ENCODE measurements at regions not wholly inside any gene's neighbourhood (a gene's known extent, or its start where the extent isn't known, plus 50 kb on each side); places are given as distances from the start of the nearest gene placed in this dataset.

DNA sequence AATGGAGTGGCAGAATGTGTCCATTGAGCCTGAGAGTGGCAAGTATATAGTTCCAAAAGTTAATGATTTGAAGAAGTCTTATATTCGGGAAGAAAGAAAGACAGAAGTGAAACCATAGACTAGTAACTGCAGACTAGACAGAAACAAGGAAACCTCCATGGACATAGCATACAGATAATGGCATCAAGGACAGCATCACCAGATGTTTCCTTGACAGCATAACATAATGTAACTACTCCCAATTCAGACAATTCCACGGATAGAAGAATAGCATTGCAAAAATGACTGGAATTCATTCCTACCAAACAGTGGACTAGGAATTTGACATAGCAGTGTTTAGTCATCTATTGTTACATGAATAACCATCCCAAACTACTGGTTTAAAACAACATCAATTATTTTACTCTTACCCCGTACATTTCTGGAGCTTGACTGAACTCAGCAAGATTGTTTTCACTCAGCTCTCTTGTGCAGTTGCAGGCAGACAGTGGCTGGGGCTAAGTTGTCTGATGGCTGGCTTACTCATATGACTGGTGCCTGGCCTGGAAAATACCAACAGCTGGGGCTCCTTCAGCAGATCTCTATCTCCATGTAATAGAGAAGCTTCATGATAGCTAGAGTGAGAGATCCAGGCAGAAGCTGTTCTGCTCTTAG, 109.7 kb upstream of the GADL1 start:
- peak; percentile 99 for DNase-seq (ENCODE audit: low read depth)

DNA sequence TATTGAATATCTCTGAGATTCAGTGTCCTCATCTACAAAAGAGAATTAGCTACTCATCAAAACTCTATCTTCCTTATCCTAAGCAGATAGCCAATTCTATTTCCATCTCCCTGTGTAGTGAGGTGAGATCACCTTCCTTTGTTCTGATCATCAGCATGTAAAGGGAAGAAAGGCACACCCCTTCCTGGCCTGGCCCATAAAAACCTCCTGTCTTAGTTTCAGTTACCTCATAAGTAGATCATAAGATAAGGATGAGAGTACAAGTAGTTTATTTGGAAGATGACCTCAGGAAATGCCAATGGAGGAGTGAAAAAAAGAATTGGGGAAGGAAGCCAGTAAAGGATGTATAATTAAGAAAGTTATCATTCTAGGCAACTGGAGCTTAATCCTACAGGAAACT, 114.5 kb upstream of the GADL1 start:
- no peak for DNase-seq (ENCODE audit: low read depth)

DNA sequence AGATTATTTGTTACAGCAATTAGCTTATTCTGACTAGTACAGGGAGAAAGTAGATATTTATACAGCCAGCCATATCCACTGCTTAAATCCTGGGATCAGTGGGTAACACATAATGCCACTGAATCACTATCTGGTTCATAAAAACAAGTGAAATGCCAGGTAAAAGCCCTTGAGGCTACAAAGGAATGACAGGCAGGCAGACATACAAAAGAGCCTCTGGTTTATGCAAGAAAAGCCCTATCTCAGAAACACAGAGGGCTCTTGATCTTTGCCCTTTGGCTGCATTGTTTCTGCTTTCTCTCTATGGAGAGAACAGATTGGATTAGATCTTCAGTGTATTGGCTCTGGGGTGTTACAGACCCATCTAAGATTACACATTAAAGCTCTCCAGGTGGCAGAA, 115.4 kb upstream of the GADL1 start:
- no peak for DNase-seq (ENCODE audit: low read depth)

DNA sequence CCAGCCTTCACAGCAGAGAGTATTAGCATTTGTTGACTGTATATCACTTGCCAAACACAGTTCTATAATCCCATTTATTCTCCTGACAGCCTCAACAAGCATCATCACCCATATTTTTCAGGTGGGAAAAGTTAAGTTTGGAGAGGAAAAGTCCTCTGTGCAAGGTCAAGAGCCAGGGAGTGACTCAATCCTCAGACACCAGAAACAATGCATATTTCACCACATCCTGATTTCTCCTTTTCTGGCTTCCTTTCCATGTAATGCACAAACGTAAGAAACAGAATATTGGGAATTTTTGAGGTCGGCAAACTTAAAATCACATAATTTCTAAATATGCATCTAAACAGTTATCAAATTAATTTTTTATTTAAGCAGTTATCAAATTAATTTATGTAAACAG, 116.0 kb upstream of the GADL1 start:
- DNase-seq (ENCODE audit: low read depth), result no peak

DNA sequence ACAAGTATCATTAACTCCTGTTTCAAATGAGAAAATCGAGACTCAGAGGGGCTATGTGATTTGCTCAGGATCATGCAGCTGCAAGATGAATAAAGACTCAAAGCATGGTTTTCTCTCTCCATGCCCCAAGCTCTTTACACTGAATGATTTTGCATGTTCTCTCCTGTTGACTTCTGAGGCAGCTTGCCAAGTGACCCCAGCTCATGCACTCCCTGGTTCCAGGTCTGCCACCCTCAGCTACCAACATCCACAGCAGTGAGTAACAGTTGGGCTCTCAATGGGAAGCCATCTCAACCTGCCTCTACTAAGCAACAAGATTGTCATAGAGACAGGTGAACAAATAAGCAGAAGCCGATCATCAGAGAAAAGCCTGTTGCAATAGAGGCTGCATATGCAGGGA, 116.9 kb upstream of the GADL1 start:
- DNase-seq (ENCODE audit: low read depth), result no peak

DNA sequence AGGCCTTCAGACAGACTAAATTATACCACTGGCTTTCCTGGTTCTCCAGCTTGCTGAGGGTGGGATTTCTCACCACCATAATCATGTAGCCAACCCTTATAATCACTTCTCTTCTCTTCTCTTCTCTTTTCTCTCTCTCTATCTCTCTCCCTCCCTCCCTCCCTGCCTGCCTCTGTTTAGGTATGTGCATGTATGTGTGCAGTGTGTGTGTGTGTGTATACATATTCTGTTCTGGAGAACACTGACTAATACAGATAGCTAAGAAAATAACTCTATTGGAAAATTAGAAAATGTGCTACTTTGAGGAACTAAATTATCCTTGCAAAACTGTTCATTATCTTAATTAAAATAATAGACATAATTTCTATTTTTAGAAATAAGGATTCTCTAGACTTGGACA, 118.6 kb upstream of the GADL1 start:
- no peak for DNase-seq (ENCODE audit: low read depth)

DNA sequence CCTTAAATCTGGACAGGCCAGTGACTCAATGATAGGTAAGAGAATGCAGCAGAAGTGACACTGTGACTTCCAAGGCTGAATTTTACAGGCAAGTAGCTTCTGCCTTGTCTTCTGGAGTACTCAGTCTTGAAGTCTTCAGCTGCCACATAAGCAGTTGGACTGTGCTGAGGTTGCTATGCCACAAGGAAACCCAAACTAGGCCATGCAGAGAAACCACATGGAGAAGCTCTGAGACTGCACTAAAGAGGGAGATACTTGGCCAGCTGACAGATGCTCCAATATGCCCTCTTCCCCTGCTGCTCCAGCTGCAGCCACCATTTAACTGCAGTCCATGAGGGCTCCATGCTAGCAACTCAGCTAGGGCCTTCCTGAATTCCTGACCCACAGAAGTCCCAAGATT, 119.4 kb upstream of the GADL1 start:
- no peak for DNase-seq (ENCODE audit: low read depth)

DNA sequence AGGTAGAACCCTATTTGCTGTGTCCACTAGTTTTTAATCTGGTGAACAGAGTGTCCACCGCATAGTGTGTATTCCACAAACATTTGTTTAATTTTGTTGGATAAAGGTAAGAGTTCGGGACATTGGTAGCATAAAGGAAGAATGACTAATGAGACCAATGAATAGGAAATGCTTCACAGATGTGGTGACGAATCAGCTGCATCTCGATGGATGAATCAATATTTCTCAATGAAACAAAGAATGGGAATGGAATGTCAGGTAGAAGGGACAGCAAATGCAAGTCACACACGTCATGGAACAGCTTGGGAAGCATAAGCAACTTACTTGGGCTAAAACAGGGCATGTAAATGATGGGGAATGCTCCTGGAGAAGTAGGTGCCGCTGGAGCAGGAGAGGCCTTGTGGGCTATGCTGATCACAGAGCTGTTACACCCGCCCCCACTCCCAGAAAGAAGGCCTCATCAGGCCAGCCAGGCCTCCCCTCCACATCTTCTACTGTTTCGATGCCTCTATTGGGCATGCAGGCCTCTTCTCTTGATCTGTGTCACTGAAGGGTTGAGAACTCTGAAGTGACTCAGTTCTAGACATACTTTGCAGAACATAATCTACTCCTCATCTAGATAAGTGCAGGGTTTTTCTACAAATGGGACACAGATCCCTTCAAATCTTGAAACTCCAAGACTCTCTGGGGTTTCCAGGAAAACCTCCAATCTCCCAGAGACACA, 120.0 kb upstream of the GADL1 start:
- DNase-seq (ENCODE audit: low read depth), result no peak

DNA sequence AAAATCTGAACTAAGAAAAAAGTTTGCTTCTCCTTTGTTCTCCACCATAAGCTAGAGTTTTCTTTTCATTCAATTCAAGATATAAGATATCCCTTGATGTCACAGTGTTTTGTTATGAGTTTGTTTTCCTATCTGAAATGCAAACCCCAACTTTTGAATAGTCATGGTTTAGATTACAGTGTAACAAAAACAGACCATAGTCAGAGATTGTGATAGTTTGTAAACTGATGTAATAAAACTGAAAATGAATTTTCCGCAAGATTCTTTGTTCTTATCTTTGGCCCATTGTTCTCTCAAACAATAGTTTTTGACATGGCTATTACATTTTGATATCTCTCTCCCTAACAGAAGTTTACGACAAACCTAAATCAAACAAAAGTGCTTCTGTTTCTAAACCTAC, 121.7 kb upstream of the GADL1 start:
- DNase-seq (ENCODE audit: low read depth), result no peak

DNA sequence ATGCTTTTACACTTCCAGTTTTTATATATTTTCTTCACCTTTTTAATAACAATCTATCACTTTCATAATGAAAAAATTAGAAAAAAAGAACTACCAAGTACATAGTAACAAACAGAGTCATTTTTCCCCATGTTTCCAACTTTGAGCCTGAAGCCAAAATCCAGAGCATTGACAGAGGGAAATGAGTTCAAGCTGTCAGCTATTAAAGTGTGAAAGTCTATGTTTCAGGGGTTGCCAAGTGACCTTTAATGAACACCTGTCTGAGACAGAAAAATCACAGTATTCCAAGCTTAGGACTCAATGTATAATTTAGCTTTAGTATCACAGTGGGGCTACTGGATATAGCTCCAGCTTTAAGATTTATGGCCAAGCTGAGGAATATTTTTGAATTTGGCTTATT, 128.3 kb upstream of the GADL1 start:
- DNase-seq (ENCODE audit: low read depth), result no peak

DNA sequence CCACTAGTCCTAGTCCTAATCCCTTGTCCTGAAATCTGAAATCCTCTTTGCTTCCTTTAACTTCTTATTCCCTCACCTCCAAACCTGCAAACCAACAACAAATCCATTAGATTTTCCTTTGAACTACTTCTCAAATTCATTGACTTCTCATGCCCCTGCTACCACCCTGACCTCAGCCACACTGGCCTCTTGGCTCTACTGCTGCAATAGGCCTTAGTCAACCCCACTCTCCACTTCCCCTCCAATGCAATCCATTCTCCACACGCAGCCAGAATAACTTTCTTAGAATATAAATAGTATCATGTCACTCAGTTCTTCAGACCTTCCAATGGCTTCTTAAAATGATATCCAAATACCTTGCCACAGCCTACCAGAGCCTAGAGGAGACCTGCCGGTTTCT, 131.1 kb upstream of the GADL1 start:
- DNase-seq (ENCODE audit: low read depth), result no peak

DNA sequence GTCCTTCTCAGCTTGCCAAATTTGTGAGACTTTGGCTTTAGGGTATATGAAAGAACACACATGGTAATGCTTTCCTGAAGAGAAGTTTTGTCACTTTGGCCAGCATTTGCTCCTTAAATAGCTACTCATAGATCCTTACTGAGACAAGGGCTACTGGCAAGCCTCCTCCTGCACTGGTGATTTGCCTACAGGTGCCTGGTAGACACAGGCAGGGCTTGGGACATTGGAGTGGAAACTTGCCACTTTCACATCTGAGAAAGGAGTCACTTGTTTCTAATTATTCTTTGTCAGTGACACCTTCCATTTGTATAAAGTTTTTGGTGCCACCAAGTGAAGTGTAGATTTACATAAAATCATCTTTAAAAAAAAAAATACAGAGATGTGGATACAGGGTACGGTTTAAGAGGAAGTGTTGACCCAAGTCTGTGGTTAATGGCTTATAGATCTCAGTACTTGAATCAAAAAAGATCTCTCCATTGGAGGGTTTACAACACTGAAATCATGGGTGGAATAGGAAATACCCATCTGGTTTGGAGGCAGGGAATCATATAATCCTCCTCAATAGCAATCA, 132.8 kb upstream of the GADL1 start:
- DNase-seq (ENCODE audit: low read depth), result no peak

DNA sequence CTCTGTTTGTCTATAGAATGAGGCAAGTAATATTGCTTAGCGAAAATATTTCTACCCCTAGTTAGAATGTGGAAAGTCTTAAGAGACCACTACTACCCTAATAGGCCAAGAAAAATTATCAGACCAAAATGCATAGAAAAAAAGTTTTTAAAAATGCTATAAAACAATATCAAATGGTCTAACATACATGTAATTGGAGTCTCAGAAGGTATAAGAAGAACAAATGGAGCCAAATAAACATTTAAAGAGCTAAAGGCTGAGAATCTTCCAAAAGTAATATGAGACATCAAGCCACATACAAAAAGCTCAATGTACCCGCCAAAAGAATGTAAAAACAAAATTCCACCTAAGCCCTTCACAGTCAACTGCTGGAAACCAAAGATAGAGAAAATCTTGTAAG, 133.5 kb upstream of the GADL1 start:
- no peak for DNase-seq (ENCODE audit: low read depth)

DNA sequence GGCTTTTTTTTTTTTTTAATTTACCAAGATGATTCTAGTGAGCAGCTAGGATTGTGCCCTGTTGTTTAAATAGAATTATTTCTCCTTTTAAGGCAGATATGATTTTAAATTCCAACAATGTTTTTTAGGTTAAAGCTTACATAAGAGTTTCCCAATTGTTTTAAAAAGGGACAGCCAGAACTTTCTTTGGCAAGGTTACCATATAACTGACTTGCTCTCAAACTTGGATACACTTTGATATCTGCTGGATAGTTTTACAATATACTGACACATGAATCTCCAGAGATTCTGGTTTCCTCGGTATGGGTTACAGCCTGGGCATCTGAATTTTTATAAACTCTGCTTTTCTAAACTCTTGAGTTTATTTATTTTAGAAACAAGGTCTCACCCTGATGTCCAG, 134.3 kb upstream of the GADL1 start:
- no peak for DNase-seq (ENCODE audit: low read depth)

DNA sequence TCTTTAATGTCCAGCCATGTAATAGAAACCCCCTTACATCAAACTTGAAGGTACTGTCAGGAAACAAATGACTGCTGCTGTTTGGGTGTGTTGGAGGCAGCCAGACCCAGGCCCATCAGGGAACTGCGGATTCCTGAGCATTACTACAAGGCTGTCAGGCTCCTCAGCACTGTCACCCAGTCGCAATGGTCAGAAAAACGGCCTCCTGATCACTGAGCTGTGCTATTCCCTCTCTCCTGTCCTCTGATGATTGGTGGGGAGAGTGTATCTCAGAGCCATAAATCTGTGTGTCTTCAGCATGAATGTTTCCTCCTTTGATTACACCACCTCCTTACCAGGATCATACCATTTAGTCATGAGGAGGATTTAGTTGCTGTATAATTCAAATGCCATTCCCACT, 135.2 kb upstream of the GADL1 start:
- DNase-seq (ENCODE audit: low read depth), result no peak

DNA sequence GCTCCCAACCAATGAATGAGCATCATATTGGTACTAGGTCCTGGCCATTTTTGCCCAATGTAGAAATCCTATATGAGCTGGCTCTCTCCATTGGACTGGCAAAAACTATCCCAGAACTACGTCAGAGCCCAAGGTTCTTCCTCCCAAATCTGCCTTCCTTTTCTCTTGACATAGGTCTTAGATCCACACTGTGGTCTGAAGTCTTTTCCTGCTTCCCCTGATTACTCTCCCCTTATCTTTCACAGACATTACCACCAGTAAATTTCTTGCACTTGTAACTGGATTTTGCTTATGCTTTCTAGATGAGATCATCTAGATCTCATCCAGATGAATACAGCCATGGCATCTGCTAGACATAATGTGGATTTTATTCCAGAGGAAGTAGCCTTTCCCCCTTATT, 141.2 kb upstream of the GADL1 start:
- no peak for DNase-seq (ENCODE audit: low read depth)

DNA sequence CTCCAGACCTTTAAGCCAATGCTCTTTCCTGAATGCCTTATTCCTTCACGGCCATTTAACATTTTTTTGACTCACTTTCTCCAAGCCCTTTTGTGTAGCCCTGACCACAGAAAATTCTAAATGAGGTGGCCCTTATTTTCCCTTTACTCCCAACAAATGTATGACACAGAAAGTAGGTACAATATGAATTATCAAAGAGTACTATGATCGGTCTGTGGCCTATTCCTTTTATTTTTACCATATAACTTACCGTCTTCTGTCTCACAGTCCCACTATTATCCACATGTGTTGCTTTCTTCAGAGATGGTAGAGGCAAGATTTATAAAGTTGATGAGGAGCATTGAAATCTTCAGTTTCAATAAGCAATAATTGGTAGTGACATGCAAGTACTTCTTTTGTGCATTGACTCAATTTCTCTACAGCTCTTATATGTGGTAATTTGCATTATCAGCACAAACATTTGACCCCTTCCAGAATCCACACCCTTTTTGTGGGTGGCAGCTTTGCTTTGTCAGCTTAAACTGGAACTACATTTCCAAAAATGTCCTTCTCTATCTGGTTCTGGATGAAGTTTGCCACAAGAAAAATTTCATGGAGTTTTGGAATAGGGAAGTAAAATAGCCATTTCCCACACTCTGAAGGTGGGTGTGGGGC, 143.8 kb upstream of the GADL1 start:
- no peak for DNase-seq (ENCODE audit: low read depth)

DNA sequence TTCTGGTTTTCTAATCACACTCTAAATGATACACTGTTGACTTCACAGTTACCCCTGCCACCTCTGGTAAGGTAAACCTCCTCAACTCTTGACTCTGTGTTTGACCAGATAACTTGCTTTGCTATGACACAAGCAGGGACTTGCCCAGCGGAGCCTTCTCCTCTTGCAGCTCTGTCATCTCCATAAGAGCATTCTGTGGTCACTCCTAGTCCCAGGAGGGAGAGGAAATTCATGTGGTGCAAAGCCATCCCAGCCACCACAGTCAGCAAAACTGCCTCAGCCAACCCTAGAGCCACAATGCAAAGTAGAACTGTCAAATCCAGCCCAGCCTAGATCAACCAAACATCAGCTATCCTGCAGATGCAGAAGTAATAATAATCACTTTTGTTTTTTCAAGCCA, 144.7 kb upstream of the GADL1 start:
- DNase-seq (ENCODE audit: low read depth), result no peak

DNA sequence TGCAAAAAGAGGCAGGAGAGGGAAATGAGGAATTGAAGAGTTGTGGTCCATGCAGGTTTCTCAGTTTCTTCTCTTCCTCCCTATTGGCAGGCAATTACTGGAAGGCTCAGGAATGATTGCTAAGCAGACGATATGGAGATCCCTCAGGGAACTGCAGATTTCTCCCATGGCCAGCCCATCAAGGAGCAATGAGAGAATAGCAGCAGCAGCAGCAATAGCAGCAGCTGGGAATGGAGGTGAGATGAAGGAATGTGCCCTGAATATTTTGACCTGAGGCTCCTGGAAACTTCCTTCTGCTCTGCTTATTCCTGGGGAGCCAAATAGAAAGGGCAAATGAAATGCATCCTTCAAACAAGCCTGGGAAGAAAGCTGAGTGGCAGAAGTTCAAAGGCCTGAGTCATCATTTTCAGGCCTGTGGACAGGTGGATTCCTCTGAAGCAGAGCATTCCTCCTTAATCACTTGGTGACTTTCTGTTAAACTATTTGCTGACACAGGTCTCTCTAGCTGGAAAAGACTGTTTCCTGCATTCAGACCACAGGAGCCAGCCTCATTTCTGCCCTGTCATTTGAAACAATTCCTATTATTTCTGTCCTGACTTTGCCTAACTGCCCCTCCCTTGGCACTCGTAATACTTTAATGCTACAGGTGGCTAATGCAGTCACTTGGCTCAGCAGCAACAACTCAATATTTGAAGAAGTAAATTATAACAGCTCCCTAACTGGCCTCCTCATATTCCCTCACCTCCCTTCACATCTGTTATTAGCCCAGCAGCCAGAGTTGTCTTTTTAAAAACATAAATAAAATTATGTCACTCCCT, 146.9 kb upstream of the GADL1 start:
- peak; percentile 60 for DNase-seq (ENCODE audit: low read depth)

DNA sequence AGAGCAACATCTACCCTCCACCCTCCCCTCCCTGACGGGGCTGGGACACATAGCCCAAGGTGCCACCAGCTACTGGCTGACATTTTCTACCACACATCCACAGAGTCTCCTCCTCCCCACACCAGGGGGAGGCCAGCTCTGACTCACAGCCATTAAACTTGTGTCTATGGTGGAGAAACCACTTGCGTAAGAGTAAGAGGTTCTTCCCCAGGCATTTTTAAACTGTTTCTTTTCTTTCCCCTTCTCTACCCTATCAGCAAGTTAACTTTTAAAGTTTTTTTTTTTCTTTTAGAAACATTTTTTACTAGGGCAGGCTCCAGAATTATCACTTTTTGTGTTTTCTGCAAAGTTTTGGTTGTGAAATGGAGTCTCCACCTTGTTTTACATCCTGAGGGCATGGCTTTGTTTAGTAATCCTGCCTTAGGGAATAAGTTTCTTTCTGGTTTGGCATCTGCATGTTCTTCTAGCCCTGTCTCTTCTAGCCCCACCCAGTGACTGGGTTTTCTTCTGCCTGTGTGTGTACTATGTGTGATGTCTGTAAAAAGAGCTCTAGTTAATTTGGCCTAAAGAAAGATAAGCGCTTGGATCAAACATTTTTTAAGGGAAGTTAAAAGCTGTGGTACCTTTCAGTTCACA, 148.8 kb upstream of the GADL1 start:
- DNase-seq (ENCODE audit: low read depth), result no peak

DNA sequence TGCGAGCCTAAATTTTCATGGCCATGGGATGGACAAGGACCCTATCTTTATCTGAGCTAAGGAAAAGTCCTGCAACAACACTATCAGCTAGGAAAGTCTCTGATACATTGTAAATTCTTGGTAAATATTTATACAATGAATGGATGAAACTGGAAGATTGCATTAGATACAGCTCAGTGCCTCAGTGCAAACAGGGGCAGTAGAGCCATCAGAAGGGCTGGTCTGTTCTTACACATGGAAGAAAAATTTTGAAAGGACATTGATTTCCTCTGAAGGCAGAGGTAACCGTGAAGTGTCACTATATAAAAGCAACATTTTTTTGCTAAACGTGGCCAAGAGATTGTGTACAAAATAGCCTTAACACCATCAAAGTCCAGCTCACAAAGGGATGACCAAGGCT, 153.2 kb upstream of the GADL1 start:
- no peak for DNase-seq (ENCODE audit: low read depth)

DNA sequence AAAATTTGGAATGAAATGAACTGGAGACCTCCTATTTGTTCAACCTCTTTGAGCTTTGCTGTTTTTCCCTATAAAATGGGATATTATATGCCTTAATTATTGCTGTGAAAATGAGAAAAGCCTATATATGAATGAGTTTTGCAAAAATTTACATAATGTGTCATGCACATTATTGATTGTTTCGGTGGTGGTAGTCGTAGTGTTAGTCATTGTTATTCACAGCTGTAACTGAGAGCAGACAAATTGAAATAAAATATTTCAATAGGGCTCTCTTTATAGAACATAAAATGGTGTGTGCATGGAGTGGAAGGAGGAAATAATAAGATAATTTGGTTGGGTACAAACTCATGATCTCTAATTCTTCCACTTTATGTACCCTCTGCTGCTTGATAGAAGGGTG, 153.7 kb upstream of the GADL1 start:
- no peak for DNase-seq (ENCODE audit: low read depth)

Data from GM04503 (cell line).